Gastroesophageal sphincter (tissue), 3 donors: ENCODE measurements at regions not wholly inside any gene's neighbourhood (a gene's known extent, or its start where the extent isn't known, plus 50 kb on each side); places are given as distances from the start of the nearest gene placed in this dataset.

Source experiments
- POLR2AphosphoS5 ChIP-seq: sonication (generic); formaldehyde crosslinking; IDR thresholded peaks from one replicate; pipeline ENCODE4 v1.6.1; 2017; ENCODE audit warnings: antibody characterized with exemption
- TF ChIP-seq, protein P1 (sequence below), 4 experiments: fragments of 200-600 bp in 2 of 4; fragments of 450-650 bp in 2 of 4; sonication (generic) in 1 of 4; IDR thresholded peaks; one replicate each; pipeline ENCODE4 v1.5.1; 2017 to 2019; ENCODE audit warnings: antibody characterized with exemption in 4 of 4, mild to moderate bottlenecking in 2 of 4, moderate library complexity in 2 of 4

DNA sequence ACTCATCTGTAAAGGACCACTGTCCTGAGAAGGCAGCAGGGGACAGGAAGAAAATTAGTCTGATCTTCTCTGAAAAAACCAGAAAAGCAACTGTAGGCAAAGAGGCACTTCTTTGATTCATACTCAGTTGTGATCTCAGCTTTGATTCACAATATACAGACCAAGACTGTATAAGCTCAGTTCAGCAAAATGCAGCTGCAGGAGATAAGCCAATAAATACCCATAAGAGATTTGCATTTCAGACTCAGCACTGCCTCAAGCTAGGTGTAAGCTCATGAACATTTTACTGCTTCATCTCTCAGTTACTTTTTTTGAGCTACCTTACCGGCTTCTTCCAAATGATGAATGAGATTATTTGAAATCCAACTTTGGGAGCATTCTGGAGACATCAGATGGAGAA is 64.2 kb upstream of the LYZL1 start:
- TF ChIP-seq, protein P1, sequence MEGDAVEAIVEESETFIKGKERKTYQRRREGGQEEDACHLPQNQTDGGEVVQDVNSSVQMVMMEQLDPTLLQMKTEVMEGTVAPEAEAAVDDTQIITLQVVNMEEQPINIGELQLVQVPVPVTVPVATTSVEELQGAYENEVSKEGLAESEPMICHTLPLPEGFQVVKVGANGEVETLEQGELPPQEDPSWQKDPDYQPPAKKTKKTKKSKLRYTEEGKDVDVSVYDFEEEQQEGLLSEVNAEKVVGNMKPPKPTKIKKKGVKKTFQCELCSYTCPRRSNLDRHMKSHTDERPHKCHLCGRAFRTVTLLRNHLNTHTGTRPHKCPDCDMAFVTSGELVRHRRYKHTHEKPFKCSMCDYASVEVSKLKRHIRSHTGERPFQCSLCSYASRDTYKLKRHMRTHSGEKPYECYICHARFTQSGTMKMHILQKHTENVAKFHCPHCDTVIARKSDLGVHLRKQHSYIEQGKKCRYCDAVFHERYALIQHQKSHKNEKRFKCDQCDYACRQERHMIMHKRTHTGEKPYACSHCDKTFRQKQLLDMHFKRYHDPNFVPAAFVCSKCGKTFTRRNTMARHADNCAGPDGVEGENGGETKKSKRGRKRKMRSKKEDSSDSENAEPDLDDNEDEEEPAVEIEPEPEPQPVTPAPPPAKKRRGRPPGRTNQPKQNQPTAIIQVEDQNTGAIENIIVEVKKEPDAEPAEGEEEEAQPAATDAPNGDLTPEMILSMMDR (IDR thresholded peaks at IDR 0.05) = no peak
- no peak for TF ChIP-seq POLR2AphosphoS5
